ENCODE measurements at regions not wholly inside any gene's neighbourhood (a gene's known extent, or its start where the extent isn't known, plus 50 kb on each side); places are given as distances from the start of the nearest gene placed in this dataset.

DNA sequence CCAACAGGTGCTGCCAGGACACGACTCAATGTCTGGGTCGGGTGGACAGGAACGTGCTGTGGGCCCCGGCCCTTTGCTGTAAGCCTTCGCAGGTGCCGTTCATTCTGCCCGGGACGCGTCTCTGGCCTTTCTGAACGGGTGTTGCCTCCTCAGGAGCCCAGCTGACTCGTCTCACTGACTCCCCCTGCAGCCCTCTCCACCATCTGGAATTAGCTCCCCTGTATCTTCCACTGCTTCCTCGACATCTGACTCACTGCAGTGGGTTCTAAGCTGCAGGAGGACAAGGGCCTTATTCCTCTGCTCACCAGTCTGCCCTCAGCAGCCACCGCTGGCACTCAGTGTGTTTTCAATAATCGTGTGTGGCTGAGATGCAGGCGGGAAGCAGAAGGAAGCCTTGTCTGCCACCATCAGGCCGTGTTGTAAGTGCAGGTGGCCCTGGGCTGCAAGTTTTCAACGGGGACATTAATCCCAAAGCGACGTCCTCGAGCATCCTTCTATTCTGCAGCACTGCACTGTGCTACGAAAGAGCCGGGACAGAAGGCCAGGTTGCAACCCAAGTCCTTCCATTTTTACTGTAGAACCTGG lies 256.2 kb downstream of the FOXL1 start:
- Histone ChIP-seq H3K27me3 (no peaks in the 10 kb centered on the region), H3K4me3 (no peak overlapping the region), H3K27ac (no peak overlapping the region), H3K4me1 (ENCODE audit: insufficient read depth) (peaks cover 3% of the 10 kb centered on the region), H3K36me3 (no peaks in the 10 kb centered on the region), H3K9me3 (no peaks in the 10 kb centered on the region)
- 80 to 87% (median 81%) methylated on average over 22 of the region's 22 CpGs for whole genome bisulfite sequencing, 3 donors
- no peak for DNase-seq
- intact Hi-C loops (cut with DNase I) = no loop called here
- TF ChIP-seq EP300 (IDR thresholded peaks at IDR 0.05) (no peak), POLR2A (IDR thresholded peaks at IDR 0.05) (no peak)
- TF ChIP-seq, protein P1, sequence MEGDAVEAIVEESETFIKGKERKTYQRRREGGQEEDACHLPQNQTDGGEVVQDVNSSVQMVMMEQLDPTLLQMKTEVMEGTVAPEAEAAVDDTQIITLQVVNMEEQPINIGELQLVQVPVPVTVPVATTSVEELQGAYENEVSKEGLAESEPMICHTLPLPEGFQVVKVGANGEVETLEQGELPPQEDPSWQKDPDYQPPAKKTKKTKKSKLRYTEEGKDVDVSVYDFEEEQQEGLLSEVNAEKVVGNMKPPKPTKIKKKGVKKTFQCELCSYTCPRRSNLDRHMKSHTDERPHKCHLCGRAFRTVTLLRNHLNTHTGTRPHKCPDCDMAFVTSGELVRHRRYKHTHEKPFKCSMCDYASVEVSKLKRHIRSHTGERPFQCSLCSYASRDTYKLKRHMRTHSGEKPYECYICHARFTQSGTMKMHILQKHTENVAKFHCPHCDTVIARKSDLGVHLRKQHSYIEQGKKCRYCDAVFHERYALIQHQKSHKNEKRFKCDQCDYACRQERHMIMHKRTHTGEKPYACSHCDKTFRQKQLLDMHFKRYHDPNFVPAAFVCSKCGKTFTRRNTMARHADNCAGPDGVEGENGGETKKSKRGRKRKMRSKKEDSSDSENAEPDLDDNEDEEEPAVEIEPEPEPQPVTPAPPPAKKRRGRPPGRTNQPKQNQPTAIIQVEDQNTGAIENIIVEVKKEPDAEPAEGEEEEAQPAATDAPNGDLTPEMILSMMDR (IDR thresholded peaks at IDR 0.05) = no peak

DNA sequence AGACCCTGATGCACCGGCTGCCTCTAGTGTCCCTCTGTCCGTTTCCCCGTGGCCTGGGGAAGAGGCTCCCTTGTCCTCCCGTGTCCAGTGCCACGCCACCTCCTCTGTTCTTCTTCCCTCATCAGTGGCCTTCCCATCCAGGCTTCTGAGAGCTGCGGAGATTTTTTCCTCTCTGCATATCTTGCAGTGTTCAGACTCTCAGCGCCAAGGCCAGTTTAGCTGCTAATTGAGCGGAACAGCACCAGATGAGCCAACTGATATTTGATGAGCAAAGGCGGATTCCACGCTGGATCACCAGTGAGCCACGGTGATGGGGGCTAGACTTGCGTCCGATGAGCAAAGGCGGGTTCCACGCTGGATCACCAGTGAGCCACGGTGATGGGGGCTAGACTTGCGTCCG lies 257.6 kb downstream of the FOXL1 start:
- Histone ChIP-seq H3K27me3 (no peaks in the 10 kb centered on the region), H3K9me3 (no peaks in the 10 kb centered on the region), H3K4me3 (no peak overlapping the region), H3K27ac (no peak overlapping the region), H3K36me3 (no peaks in the 10 kb centered on the region), H3K4me1 (ENCODE audit: insufficient read depth) (peaks cover 3% of the 10 kb centered on the region)
- intact Hi-C loops (cut with DNase I) = no loop called here
- TF ChIP-seq, protein P1 (IDR thresholded peaks at IDR 0.05) = no peak
- TF ChIP-seq EP300 (IDR thresholded peaks at IDR 0.05) = no peak
- no peak for TF ChIP-seq POLR2A (IDR thresholded peaks at IDR 0.05)
- 96 to 98% (median 97%) methylated on average over 15 to 16 of the region's 18 CpGs for WGBS, 3 donors
- DNase-seq = no peak

- DNase-seq = no peak
- intact Hi-C loops (cut with DNase I) = no loop called here
- no peaks in the 10 kb centered on the region for H3K9me3 ChIP-seq
Observed at GRCh38 chr16:86836503-86837129, 258.3 kb downstream of the FOXL1 start.

GRCh38 chr16:86843812-86844211 lies 265.5 kb downstream of the FOXL1 start:
- 85 to 91% (median 86%) methylated on average over 12 of the region's 12 CpGs for WGBS, 3 donors
- DNase-seq = no peak
- Histone ChIP-seq H3K4me1 (ENCODE audit: insufficient read depth) (no peaks in the 10 kb centered on the region), H3K4me3 (no peak overlapping the region), H3K27me3 (no peaks in the 10 kb centered on the region), H3K36me3 (no peaks in the 10 kb centered on the region), H3K9me3 (no peaks in the 10 kb centered on the region), H3K27ac (no peak overlapping the region)
- intact Hi-C loops (cut with DNase I) = no loop called here
- no peak for TF ChIP-seq EP300 (IDR thresholded peaks at IDR 0.05)
- TF ChIP-seq POLR2A (IDR thresholded peaks at IDR 0.05) = no peak
- TF ChIP-seq, protein P1 (IDR thresholded peaks at IDR 0.05) = no peak

More at GRCh38 chr16:86836503-86837129, 258.3 kb downstream of the FOXL1 start:
- TF ChIP-seq, protein P1 (IDR thresholded peaks at IDR 0.05) = no peak
- TF ChIP-seq POLR2A (IDR thresholded peaks at IDR 0.05) = no peak
- TF ChIP-seq EP300 (IDR thresholded peaks at IDR 0.05) = no peak
- H3K27ac ChIP-seq = no peak overlapping the region
- no peaks in the 10 kb centered on the region for H3K27me3 ChIP-seq
- 72 to 84% (median 78%) methylated on average over 11 of the region's 11 CpGs for WGBS, 3 donors
- no peaks in the 10 kb centered on the region for H3K36me3 ChIP-seq
- H3K4me3 ChIP-seq = no peak overlapping the region
- H3K4me1 ChIP-seq (ENCODE audit: insufficient read depth) = peaks cover 3% of the 10 kb centered on the region

Data from ovary (tissue), 7 donors.